ENCODE measurements at regions not wholly inside any gene's neighbourhood (a gene's known extent, or its start where the extent isn't known, plus 50 kb on each side); places are given as distances from the start of the nearest gene placed in this dataset.

- ChIA-PET POLR2A (no interaction called here), CTCF (no interaction called here)
- H3K9me3 Mint-ChIP-seq (ENCODE audit: unreplicated experiment): no peaks in the 10 kb centered on the region
- no peaks in the 10 kb centered on the region for H3K27me3 ChIP-seq (replicated peaks; ENCODE audit: control insufficient read depth, insufficient read depth, low read length)
- H3K4me1 Mint-ChIP-seq (ENCODE audit: low read depth, unreplicated experiment): no peaks in the 10 kb centered on the region
- intact Hi-C loops (cut with micrococcal nuclease; ENCODE audit: unreplicated experiment): no loop called here
- H3K27me3 Mint-ChIP-seq (ENCODE audit: insufficient read depth, unreplicated experiment): peaks cover 9% of the 10 kb centered on the region
- no peak for DNase-seq
- H3K27ac Mint-ChIP-seq (ENCODE audit: unreplicated experiment): no peak overlapping the region
- H3K4me3 ChIP-seq (ENCODE audit: low read depth, low read length): no peak overlapping the region
- no peaks in the 10 kb centered on the region for H3K9me3 ChIP-seq
- no peak overlapping the region for H3K4me3 Mint-ChIP-seq (ENCODE audit: unreplicated experiment)
- BruUV-seq (replicated peaks): no TSS peak
- TF ChIP-seq CTCF (IDR thresholded peaks at IDR 0.05; ENCODE audit: insufficient read depth in 1 of 2, low read depth in 1 of 2, low read length in 1 of 2, severe bottlenecking in 1 of 2, unreplicated experiment in 1 of 2): no peak
- H3K36me3 ChIP-seq (ENCODE audit: control insufficient read depth, insufficient read depth, low read length): no peaks in the 10 kb centered on the region
- H3K36me3 Mint-ChIP-seq (ENCODE audit: insufficient read depth, unreplicated experiment): no peaks in the 10 kb centered on the region
- no peaks in the 10 kb centered on the region for H3K4me1 ChIP-seq
Measured at GRCh38 chr10:31186225-31187000, 132.6 kb upstream of the ZEB1 start.

GRCh38 chr10:31187182-31187581 is 131.8 kb upstream of the ZEB1 start:
- no peak overlapping the region for H3K4me3 ChIP-seq (ENCODE audit: low read depth, low read length)
- DNase-seq: no peak
- Mint-ChIP-seq H3K27ac (ENCODE audit: unreplicated experiment) (no peak overlapping the region), H3K4me3 (ENCODE audit: unreplicated experiment) (no peak overlapping the region), H3K4me1 (ENCODE audit: low read depth, unreplicated experiment) (no peaks in the 10 kb centered on the region), H3K9me3 (ENCODE audit: unreplicated experiment) (no peaks in the 10 kb centered on the region), H3K36me3 (ENCODE audit: insufficient read depth, unreplicated experiment) (no peaks in the 10 kb centered on the region), H3K27me3 (ENCODE audit: insufficient read depth, unreplicated experiment) (peaks cover 9% of the 10 kb centered on the region)
- H3K36me3 ChIP-seq (ENCODE audit: control insufficient read depth, insufficient read depth, low read length): no peaks in the 10 kb centered on the region
- H3K4me1 ChIP-seq: no peaks in the 10 kb centered on the region
- intact Hi-C loops (cut with micrococcal nuclease; ENCODE audit: unreplicated experiment): no loop called here
- ChIA-PET POLR2A (no interaction called here), CTCF (no interaction called here)
- no TSS peak for BruUV-seq (replicated peaks)
- no peaks in the 10 kb centered on the region for H3K27me3 ChIP-seq (replicated peaks; ENCODE audit: control insufficient read depth, insufficient read depth, low read length)
- TF ChIP-seq CTCF (IDR thresholded peaks at IDR 0.05; ENCODE audit: insufficient read depth in 1 of 2, low read depth in 1 of 2, low read length in 1 of 2, severe bottlenecking in 1 of 2, unreplicated experiment in 1 of 2): no peak
- no peaks in the 10 kb centered on the region for H3K9me3 ChIP-seq

- TF ChIP-seq CTCF (IDR thresholded peaks at IDR 0.05; ENCODE audit: insufficient read depth in 1 of 2, low read depth in 1 of 2, low read length in 1 of 2, severe bottlenecking in 1 of 2, unreplicated experiment in 1 of 2): no peak
- Histone ChIP-seq H3K9me3 (no peaks in the 10 kb centered on the region), H3K27me3 (replicated peaks; ENCODE audit: control insufficient read depth, insufficient read depth, low read length) (no peaks in the 10 kb centered on the region), H3K36me3 (ENCODE audit: control insufficient read depth, insufficient read depth, low read length) (no peaks in the 10 kb centered on the region), H3K4me3 (ENCODE audit: low read depth, low read length) (no peak overlapping the region), H3K4me1 (no peaks in the 10 kb centered on the region)
- Mint-ChIP-seq H3K4me1 (ENCODE audit: low read depth, unreplicated experiment) (no peaks in the 10 kb centered on the region), H3K9me3 (ENCODE audit: unreplicated experiment) (no peaks in the 10 kb centered on the region), H3K4me3 (ENCODE audit: unreplicated experiment) (no peak overlapping the region), H3K36me3 (ENCODE audit: insufficient read depth, unreplicated experiment) (no peaks in the 10 kb centered on the region), H3K27ac (ENCODE audit: unreplicated experiment) (no peak overlapping the region), H3K27me3 (ENCODE audit: insufficient read depth, unreplicated experiment) (peaks cover 9% of the 10 kb centered on the region)
- BruUV-seq (replicated peaks): no TSS peak
- no peak for DNase-seq
- intact Hi-C loops (cut with micrococcal nuclease; ENCODE audit: unreplicated experiment): no loop called here
- CTCF ChIA-PET: no interaction called here
- POLR2A ChIA-PET: no interaction called here
Measured at GRCh38 chr10:31187607-31188210, 131.3 kb upstream of the ZEB1 start.
